Esophagus (tissue), 2 donors: ENCODE measurements at regions not wholly inside any gene's neighbourhood (a gene's known extent, or its start where the extent isn't known, plus 50 kb on each side); places are given as distances from the start of the nearest gene placed in this dataset.

ENCODE experiments used
- H3K27ac ChIP-seq, 2 donors: one replicate each; pipeline ENCODE4 v1.5.1; 2013; ENCODE audit warnings: low read depth in 2 of 2, mild to moderate bottlenecking in 2 of 2, inconsistent platforms in 1 of 2, low read length in 1 of 2, moderate library complexity in 1 of 2
- H3K27me3 ChIP-seq, 2 donors: one replicate each; pipeline ENCODE4 v1.6.1; 2013; ENCODE audit warnings: low read length in 2 of 2, control low read depth in 1 of 2, mild to moderate bottlenecking in 1 of 2; ENCODE audit not compliant: insufficient read depth in 2 of 2, control insufficient read depth in 1 of 2
- H3K36me3 ChIP-seq, 2 donors: one replicate each; pipeline ENCODE4 v1.6.1; 2013; ENCODE audit warnings: low read length in 1 of 2; ENCODE audit not compliant: control insufficient read depth in 2 of 2, insufficient read depth in 2 of 2
- H3K4me1 ChIP-seq, 2 donors: one replicate each; pipeline ENCODE4 v1.6.1; 2013; ENCODE audit warnings: low read length in 1 of 2; ENCODE audit not compliant: control insufficient read depth in 2 of 2, insufficient read depth in 2 of 2
- H3K4me3 ChIP-seq, 2 donors: one replicate each; pipeline ENCODE4 v1.5.1; 2013; ENCODE audit warnings: low read length in 2 of 2, mild to moderate bottlenecking in 2 of 2, low read depth in 1 of 2, moderate library complexity in 1 of 2
- H3K9me3 ChIP-seq, 2 donors: one replicate each; pipeline ENCODE4 v1.6.1; 2013; ENCODE audit warnings: mild to moderate bottlenecking in 2 of 2, low read depth in 1 of 2, low read length in 1 of 2, moderate library complexity in 1 of 2; ENCODE audit not compliant: control insufficient read depth in 2 of 2, insufficient read depth in 1 of 2
- WGBS, 2 donors: extraction: QIAGEN DNeasy Blood & Tissue Kit; methylation state at CpG; one replicate each; pipeline ENCODE4 v1.1.7; 2013; 5-methylcytosine and 5-hydroxymethylcytosine counted together
- donor health status: healthy with polysubstance abuse.
- donor health status: Bipolar disorder and iron deficiency.

GRCh38 chr20:22878166-22878565 lies 156.9 kb upstream of the SSTR4 start:
- Histone ChIP-seq H3K4me3 (no peak overlapping the region), H3K9me3 (no peaks in the 10 kb centered on the region), H3K27me3 (no peaks in the 10 kb centered on the region), H3K36me3 (no peaks in the 10 kb centered on the region), H3K4me1 (no peaks in the 10 kb centered on the region), H3K27ac (no peak overlapping the region)
- 83 to 88% methylated on average over 4 of the region's 4 CpGs for WGBS, 2 donors

- no peak overlapping the region for H3K4me3 ChIP-seq
- no peak overlapping the region for H3K27ac ChIP-seq
- H3K4me1 ChIP-seq, result no peaks in the 10 kb centered on the region
- 69 to 82% methylated on average over 2 of the region's 2 CpGs for WGBS, 2 donors
- no peaks in the 10 kb centered on the region for H3K27me3 ChIP-seq
- no peaks in the 10 kb centered on the region for H3K9me3 ChIP-seq
- no peaks in the 10 kb centered on the region for H3K36me3 ChIP-seq
Measured at GRCh38 chr20:22880277-22880676, 154.8 kb upstream of the SSTR4 start.

GRCh38 chr20:22887796-22888195 lies 147.3 kb upstream of the SSTR4 start:
- Histone ChIP-seq H3K27me3 (no peaks in the 10 kb centered on the region), H3K27ac (no peak overlapping the region), H3K4me3 (no peak overlapping the region), H3K9me3 (no peaks in the 10 kb centered on the region), H3K36me3 (no peaks in the 10 kb centered on the region), H3K4me1 (no peaks in the 10 kb centered on the region)
- WGBS, 2 donors, result 56 to 59% methylated on average over 2 of the region's 2 CpGs

- Histone ChIP-seq H3K9me3 (no peaks in the 10 kb centered on the region), H3K27ac (no peak overlapping the region), H3K27me3 (no peaks in the 10 kb centered on the region), H3K4me3 (no peak overlapping the region), H3K36me3 (no peaks in the 10 kb centered on the region), H3K4me1 (no peaks in the 10 kb centered on the region)
- WGBS, 2 donors, result 73 to 81% methylated on average over 5 of the region's 5 CpGs
Measured at GRCh38 chr20:22890594-22891300, 144.4 kb upstream of the SSTR4 start.

GRCh38 chr20:22901164-22901563 lies 133.9 kb upstream of the SSTR4 start:
- Histone ChIP-seq H3K4me3 (no peak overlapping the region), H3K36me3 (no peaks in the 10 kb centered on the region), H3K27ac (no peak overlapping the region), H3K9me3 (no peaks in the 10 kb centered on the region), H3K27me3 (no peaks in the 10 kb centered on the region), H3K4me1 (no peaks in the 10 kb centered on the region)

- Histone ChIP-seq H3K27ac (no peak overlapping the region), H3K36me3 (no peaks in the 10 kb centered on the region), H3K4me1 (no peaks in the 10 kb centered on the region), H3K27me3 (no peaks in the 10 kb centered on the region), H3K4me3 (no peak overlapping the region), H3K9me3 (no peaks in the 10 kb centered on the region)
- 62 to 72% methylated on average over 2 of the region's 2 CpGs for WGBS, 2 donors
Measured at GRCh38 chr20:22901921-22902320, 133.2 kb upstream of the SSTR4 start.

GRCh38 chr20:22904386-22904785 lies 130.7 kb upstream of the SSTR4 start:
- Histone ChIP-seq H3K27me3 (no peaks in the 10 kb centered on the region), H3K4me3 (no peak overlapping the region), H3K4me1 (no peaks in the 10 kb centered on the region), H3K9me3 (no peaks in the 10 kb centered on the region), H3K36me3 (no peaks in the 10 kb centered on the region), H3K27ac (no peak overlapping the region)
- WGBS, 2 donors, result 65 to 73% methylated on average over 2 of the region's 2 CpGs

- H3K27ac ChIP-seq, result no peak overlapping the region
- no peaks in the 10 kb centered on the region for H3K9me3 ChIP-seq
- no peaks in the 10 kb centered on the region for H3K4me1 ChIP-seq
- 87 to 89% methylated on average over 2 of the region's 2 CpGs for WGBS, 2 donors
- H3K36me3 ChIP-seq, result no peaks in the 10 kb centered on the region
- H3K27me3 ChIP-seq, result no peaks in the 10 kb centered on the region
- no peak overlapping the region for H3K4me3 ChIP-seq
Measured at GRCh38 chr20:22904905-22905304, 130.2 kb upstream of the SSTR4 start.

- no peaks in the 10 kb centered on the region for H3K4me1 ChIP-seq
- no peak overlapping the region for H3K27ac ChIP-seq
- H3K36me3 ChIP-seq, result no peaks in the 10 kb centered on the region
- H3K4me3 ChIP-seq, result no peak overlapping the region
- WGBS, 2 donors, result 56 to 64% methylated on average over 10 of the region's 10 CpGs
- H3K9me3 ChIP-seq, result no peaks in the 10 kb centered on the region
- no peaks in the 10 kb centered on the region for H3K27me3 ChIP-seq
Measured at GRCh38 chr20:22905658-22906057, 129.5 kb upstream of the SSTR4 start.

- Histone ChIP-seq H3K4me1 (no peaks in the 10 kb centered on the region), H3K36me3 (no peaks in the 10 kb centered on the region)
- 74 to 76% methylated on average over 3 of the region's 3 CpGs for WGBS, 2 donors
Measured at GRCh38 chr20:22908437-22908836, 126.7 kb upstream of the SSTR4 start.

More at GRCh38 chr20:22908437-22908836, 126.7 kb upstream of the SSTR4 start:
- Histone ChIP-seq H3K9me3 (no peaks in the 10 kb centered on the region), H3K27me3 (no peaks in the 10 kb centered on the region), H3K27ac (no peak overlapping the region), H3K4me3 (no peak overlapping the region)
